ENCODE measurements at regions not wholly inside any gene's neighbourhood (a gene's known extent, or its start where the extent isn't known, plus 50 kb on each side); places are given as distances from the start of the nearest gene placed in this dataset.

- Histone ChIP-seq H2AFZ (replicated peaks; ENCODE audit: low read length, poor library complexity) (no peak overlapping the region), H3K4me1 (ENCODE audit: control insufficient read depth, insufficient read depth, low read length) (no peaks in the 10 kb centered on the region), H3K14ac (replicated peaks; ENCODE audit: low read depth, low read length) (no peak overlapping the region), H4K5ac (ENCODE audit: low read depth, low read length) (no peak overlapping the region), H4K91ac (ENCODE audit: insufficient read depth, low read depth, low read length) (no peak overlapping the region), H3K4me2 (ENCODE audit: low read depth, low read length) (no peak overlapping the region), H4K8ac (ENCODE audit: low read depth in 2 of 2, low read length in 2 of 2) (no peak overlapping the region), H3K18ac (ENCODE audit: low read depth, low read length) (no peak overlapping the region), H3K79me1 (ENCODE audit: low read depth in 1 of 2, low read length in 2 of 2) (no peaks in the 10 kb centered on the region), H3K9me3 (ENCODE audit: control insufficient read depth, insufficient read depth, low read length) (no peaks in the 10 kb centered on the region), H3K56ac (ENCODE audit: extremely low read depth, insufficient read depth, low read length) (no peak overlapping the region), H4K20me1 (ENCODE audit: insufficient read depth, low read length) (no peaks in the 10 kb centered on the region), H2AK9ac (replicated peaks; ENCODE audit: low read depth, low read length, poor library complexity) (no peak overlapping the region), H3K27me3 (ENCODE audit: control insufficient read depth, insufficient read depth, low read length) (peaks cover 22% of the 10 kb centered on the region), H3K4me3 (ENCODE audit: insufficient read depth, low read depth, low read length) (no peak overlapping the region), H2AK5ac (ENCODE audit: low read depth, low read length) (no peak overlapping the region), H3K27ac (ENCODE audit: insufficient read depth, low read length) (no peak overlapping the region), H2BK15ac (ENCODE audit: low read depth, low read length) (no peak overlapping the region), H3K9me1 (ENCODE audit: insufficient read depth, low read length) (0 out of 2 replicates have a peak, but pooled peaks cover under 1% of the 10 kb centered on the region), H3K9ac (ENCODE audit: low read depth, low read length) (no peak overlapping the region), H3K36me3 (ENCODE audit: control insufficient read depth, insufficient read depth, low read length) (no peaks in the 10 kb centered on the region), H3K4ac (ENCODE audit: low read depth, low read length) (no peak overlapping the region), H2BK5ac (ENCODE audit: low read depth, low read length, poor library complexity, severe bottlenecking) (no peak overlapping the region), H3K23ac (ENCODE audit: low read depth, low read length) (no peak overlapping the region), H2BK120ac (ENCODE audit: low read depth, low read length) (no peak overlapping the region), H2BK20ac (ENCODE audit: low read depth, low read length) (no peak overlapping the region)
- WGBS, 2 experiments (ENCODE audit: extremely low coverage in 2 of 2, insufficient read length in 1 of 2): no CpG with 5 or more reads among the region's 4 CpGs
- BruUV-seq (replicated peaks): no TSS peak
- ATAC-seq (ENCODE audit: low read depth) (no peak), DNase-seq (no peak)
- dilution Hi-C loops (cut with HindIII; ENCODE audit: low sequenced_read_pairs, unreplicated experiment) (no loop called here), intact Hi-C loops (cut with micrococcal nuclease) (no loop called here), in situ Hi-C loops (cut with MboI; ENCODE audit: low sequenced_read_pairs) (no loop called here)
- ChIA-PET POLR2A (ENCODE audit: unreplicated experiment) (no interaction called here), CTCF (no interaction called here)
- TF ChIP-seq MXI1 (IDR thresholded peaks at IDR 0.05; ENCODE audit: borderline replicate concordance, low read depth, low read length) (no peak), USF2 (IDR thresholded peaks at IDR 0.05; ENCODE audit: low read depth, low read length) (no peak), ELK1 (IDR thresholded peaks at IDR 0.05; ENCODE audit: borderline replicate concordance, low read depth, low read length) (no peak), CHD1 (IDR thresholded peaks at IDR 0.05; ENCODE audit: low read depth, low read length) (no peak), NFE2L2 (IDR thresholded peaks at IDR 0.05; ENCODE audit: low read depth, low read length) (no peak), CEBPB (IDR thresholded peaks at IDR 0.05; ENCODE audit: low read depth, low read length) (no peak), SMC3 (IDR thresholded peaks at IDR 0.05; ENCODE audit: low read depth, low read length) (no peak), POLR2A (IDR thresholded peaks at IDR 0.05; ENCODE audit: low read depth, low read length) (no peak), RAD21 (IDR thresholded peaks at IDR 0.05; ENCODE audit: low read length) (no peak), MAZ (IDR thresholded peaks at IDR 0.05; ENCODE audit: borderline replicate concordance, low read depth, low read length) (no peak), FOS (IDR thresholded peaks at IDR 0.05; ENCODE audit: low read depth, low read length) (no peak), BHLHE40 (IDR thresholded peaks at IDR 0.05; ENCODE audit: low read depth, low read length) (no peak), MAFK (IDR thresholded peaks at IDR 0.05; ENCODE audit: low read depth, low read length) (no peak), CTCF (conservative IDR thresholded peaks at IDR 0.05; ENCODE audit: low read depth, low read length) (no peak)
Measured at GRCh38 chr4:38512840-38513239, 151.2 kb upstream of the KLF3 start.

All from IMR-90 (cell line).